HG02943 (cell line): ENCODE measurements at regions not wholly inside any gene's neighbourhood (a gene's known extent, or its start where the extent isn't known, plus 50 kb on each side); places are given as distances from the start of the nearest gene placed in this dataset.

Experiments used
- ATAC-seq: cut with Tn5 transposase; IDR thresholded peaks from one replicate; pipeline ENCODE4 v1.9.1; 2021; ENCODE audit warnings: mild to moderate bottlenecking, low read depth, moderate library complexity; ENCODE audit not compliant: unreplicated experiment

DNA sequence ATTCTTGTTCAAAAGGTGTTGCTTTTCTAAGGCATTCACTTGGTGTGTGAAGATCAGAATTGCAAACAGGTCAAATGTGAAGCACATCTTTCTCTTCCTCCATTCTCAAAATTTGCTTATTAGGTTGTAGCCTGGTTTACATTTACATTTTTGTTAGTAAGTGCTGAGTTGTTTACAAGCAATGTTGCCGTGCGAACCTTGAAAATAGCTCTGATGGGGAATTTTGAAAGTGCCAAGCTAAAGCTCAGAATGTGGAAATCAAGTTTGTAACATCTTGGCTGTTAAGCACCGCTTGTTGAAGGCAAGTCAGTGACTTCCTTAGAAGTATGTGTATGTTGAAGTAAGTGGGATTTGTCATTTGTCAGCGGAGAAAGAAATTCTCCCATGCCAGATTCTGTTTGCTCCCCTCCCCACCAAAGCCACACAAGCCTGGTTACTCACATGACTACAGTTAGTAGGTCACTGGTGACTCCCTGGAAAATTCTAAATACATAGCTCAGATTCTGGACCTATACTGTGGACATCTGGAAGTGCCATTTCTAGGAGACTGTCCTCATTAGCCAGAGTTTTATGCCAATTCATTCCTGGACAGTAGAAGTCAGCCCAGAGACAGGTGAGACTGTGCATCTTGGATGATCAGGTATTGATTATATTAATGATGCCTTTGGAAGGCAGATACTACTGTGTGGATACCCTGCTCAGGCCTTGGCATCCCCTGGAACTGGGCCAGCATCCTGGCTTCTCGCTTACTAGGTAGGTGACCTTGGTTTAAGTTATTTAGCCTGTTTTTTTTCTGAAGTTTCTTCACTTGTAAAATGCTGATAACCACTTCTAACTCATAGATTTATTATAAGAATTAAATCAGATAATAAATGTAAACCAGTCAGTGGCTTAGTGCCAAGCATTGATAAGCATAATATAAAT lies 390.6 kb upstream of the SEMA6D start:
- ATAC-seq, result no peak

GRCh38 chr15:47331829-47332393 lies 385.4 kb upstream of the SEMA6D start:
- ATAC-seq, result no peak

GRCh38 chr15:47332481-47332880 lies 384.8 kb upstream of the SEMA6D start:
- ATAC-seq, result no peak

GRCh38 chr15:47333734-47334133 lies 383.6 kb upstream of the SEMA6D start:
- no peak for ATAC-seq

DNA sequence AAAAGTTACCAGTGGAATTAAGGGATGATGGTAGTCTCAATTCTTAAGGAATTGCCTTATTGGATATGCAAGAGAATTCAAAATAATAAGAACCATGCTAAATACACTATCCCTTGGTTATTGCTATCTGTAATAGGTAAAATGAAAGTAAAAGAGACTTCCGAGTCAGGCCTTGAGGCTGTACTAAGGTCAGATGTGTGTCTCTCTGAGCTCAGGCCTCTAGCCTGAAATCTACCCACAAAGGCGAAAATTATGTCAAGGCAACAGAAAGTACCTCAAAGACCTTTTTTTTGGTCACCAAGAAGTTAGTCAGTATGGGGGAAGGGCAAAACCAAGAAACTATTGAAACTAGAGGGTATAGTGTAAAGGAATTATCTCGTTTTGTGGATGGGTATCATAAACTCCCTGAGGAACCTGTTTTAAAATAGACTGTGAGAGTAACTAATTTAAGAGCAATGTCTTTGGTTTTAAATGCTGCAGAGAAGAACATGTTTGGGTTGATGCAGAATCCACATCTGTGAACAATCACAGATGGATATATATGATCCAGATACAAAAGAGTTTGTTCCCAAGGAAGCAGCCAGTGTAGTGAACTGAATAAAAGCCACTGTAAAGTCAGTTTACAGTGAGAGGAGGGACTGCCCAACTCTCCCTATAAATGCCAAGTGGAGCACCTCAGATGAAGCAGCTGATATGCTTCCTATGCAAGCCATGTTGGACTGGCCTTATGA lies 382.3 kb upstream of the SEMA6D start:
- ATAC-seq, result no peak

DNA sequence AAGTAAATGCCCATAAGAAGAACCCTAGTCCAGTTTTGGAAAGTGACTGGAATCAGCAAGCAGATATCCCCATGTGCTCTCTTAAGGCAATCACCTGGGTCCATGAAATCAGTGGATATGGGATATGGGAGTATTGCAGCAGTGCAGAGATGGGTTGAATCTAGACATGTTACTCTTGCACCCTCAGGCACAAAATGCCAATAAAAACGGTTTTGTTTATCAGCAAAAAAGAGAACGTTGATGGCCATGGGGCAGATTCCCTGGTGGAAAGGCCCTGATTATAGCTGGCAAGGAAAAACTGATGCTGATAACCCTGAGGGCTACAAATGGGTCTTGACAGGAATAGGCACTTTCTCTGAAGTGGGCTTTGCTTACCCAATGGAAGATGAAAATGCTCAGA lies 380.2 kb upstream of the SEMA6D start:
- ATAC-seq, result no peak

DNA sequence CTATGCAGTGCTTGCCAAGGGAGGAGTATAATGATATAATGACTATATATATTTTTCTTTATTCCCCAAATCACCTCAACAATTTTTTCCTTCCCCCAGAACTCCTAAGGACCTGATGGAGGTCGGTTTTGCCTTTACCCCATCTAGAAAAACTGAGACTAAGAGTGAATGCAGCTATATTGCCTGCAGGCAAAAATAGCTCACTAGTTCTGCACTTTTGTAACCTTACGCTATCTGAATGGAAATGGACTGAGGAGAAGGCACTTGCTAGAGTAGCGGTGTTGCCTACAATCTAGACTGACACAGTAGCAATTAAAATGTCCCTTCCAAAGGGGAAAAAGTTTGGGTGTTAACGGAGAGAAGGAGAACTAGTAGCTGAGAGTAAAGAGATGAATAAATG lies 379.5 kb upstream of the SEMA6D start:
- no peak for ATAC-seq

DNA sequence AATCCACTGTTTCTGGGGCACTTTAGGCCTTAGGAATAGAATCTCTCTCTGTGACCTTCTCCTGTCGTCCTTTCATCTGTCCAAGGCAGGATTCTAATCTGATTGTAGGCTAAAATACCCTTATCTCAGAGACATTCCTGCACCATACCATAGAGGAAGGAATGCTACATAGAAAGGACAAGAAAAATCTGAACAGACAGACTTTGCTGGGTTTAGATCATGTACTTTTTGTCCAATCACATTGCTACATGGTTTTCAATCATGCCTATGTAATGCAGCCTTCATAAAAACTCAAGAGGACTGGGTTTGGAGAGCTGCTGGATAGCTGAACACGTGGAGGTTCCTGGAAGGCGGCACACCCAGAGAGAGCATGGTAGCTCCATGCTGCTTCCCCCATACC lies 378.5 kb upstream of the SEMA6D start:
- ATAC-seq, result no peak

- ATAC-seq, result no peak
Measured at GRCh38 chr15:47339800-47340570, 377.3 kb upstream of the SEMA6D start.

DNA sequence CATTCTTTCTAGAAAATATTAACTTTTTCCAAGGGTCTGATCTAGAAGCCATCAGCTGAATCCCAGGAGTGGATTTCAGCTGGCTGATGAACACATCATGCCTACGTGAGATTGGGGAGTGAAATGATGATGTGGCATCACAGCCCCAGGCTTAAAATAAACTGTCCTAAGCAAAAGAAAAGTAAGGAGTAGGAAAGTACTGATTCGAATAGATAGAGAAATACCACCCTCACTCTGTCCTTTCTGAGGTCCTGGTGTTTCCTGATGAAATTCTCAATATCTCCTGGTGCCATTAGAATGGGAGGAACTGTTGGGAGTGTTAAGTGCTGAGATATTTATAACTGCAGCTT lies 376.8 kb upstream of the SEMA6D start:
- no peak for ATAC-seq

GRCh38 chr15:47349179-47349578 lies 368.1 kb upstream of the SEMA6D start:
- ATAC-seq, result no peak

- no peak for ATAC-seq
Measured at GRCh38 chr15:47351501-47351900, 365.8 kb upstream of the SEMA6D start.

DNA sequence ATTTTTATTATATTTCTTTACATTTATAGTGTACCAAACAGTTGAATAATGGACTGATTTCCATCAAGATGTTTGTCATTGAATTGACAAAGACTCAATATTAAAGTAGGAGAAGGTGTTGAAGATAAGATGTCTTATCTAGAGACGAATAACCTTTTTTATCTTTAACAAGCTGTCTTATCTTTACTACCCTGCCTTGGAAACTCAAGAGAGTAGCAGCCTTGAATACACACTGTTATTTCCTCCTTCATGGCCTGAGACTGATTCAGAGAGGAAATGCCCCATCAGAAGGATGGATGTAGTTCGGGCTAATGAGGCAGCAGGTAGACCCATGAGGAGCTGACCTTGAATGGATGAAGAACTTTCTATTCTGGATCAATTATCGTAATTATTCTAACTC lies 365.1 kb upstream of the SEMA6D start:
- no peak for ATAC-seq

- no peak for ATAC-seq
Measured at GRCh38 chr15:47355759-47356158, 361.5 kb upstream of the SEMA6D start.

DNA sequence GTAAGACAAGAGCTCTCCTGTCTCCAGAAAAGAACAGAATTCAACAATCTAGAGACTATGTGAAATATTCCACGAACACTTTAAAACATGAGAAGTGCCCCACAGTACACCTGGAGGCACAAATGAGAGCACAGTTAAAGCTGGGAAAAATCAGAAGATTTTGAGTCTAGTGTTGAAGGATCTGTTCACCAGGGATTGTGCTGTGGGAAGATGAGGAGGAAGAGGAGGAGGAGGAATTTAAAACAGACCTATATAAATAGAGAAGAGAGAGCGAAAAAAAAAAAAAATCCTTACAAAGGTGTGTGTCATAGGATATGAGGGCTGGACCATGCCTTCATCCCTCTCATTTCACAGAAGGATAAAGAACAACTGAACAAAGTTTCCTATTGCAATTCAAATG lies 361.0 kb upstream of the SEMA6D start:
- ATAC-seq, result no peak

GRCh38 chr15:47358876-47359275 lies 358.4 kb upstream of the SEMA6D start:
- ATAC-seq, result no peak

DNA sequence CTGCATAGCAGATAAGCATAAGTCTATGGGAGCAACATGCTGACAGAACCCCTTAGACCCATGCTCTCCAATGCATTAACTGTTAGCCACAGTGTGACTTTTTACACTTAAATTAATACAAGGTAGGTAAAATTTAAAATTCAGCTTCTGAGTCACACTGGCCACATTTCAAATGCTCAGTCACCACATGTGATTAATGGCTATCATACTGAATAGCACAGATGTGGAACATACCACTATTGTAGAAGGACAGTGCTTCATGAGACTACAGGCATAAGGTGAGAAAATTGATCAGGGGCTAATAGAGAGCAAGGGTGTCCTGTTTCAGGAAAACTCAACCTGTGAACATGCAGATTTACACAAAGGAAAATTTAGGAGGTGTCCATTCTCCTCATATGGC lies 357.0 kb upstream of the SEMA6D start:
- no peak for ATAC-seq

DNA sequence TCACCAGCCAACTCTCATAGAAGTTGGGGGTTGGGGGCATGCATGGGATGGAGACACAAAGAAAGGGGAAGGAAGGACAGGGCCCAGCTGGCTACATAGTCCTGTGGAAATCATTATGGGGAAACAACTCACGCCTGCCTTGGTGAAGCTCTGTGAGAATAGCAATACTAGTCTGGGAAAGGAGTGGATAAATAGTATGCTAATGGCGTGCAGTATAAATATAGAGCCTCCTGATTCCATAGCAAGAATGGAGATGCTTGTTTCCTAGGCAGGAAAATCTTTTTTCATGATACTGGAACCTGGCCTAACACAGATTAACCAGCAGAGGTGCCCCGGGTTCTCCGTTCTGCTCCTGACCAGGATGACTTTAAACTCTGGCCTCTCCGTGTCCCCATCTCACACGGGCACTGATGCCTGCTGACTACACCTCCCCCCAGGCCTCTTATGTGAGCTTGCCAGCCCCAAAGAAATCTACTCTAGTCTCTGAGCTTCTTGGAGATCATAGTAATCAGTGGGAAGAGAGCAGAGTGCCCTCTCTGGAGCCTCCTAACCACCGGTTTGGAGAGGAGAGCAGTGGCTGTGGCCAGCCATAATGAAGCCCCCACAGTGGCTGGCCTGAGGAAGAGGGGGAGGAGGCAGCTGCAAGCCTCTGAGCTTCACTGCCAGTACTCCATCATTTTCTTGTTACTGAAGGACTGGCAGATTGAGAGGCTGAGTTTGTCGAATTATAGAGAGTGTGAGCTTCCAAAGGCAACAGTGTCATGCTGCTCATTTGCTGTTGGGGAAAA lies 355.0 kb upstream of the SEMA6D start:
- no peak for ATAC-seq

- no peak for ATAC-seq
Measured at GRCh38 chr15:47363653-47364052, 353.7 kb upstream of the SEMA6D start.
